Hippocampal formation (tissue), 2 donors: ENCODE measurements at regions not wholly inside any gene's neighbourhood (a gene's known extent, or its start where the extent isn't known, plus 50 kb on each side); places are given as distances from the start of the nearest gene placed in this dataset.
"Not testable (repeated sequence)": the region's sequence is repeated elsewhere in the genome, so short reads cannot be mapped to it uniquely, and the experiment has no call there.

Source experiments
- DNase-seq, 2 donors: peaks; one replicate each; lab custom pipeline; 2025; lab: John Stamatoyannopoulos, UW

GRCh38 chr11:122401581-122401980 lies 253.9 kb upstream of the UBASH3B start:
- not testable (repeated sequence) for DNase-seq

DNA sequence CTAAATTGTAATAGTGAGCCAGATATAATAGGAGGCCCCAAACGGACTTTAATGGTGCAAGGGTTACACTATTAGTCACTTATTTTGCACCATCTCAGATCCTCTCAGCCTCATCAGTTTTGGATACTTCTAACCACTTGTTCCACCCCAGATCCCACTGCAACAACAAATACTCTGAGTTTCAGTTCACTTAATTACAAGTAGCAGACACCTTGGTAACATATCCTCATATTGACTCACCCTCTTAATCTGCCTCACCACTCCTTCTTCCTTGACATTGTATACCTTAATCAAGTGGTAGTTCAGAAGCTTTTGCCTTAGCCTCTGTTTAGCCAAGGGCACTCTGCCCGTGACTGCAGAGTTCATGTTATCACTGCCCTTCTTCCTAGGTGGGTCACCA lies 256.1 kb upstream of the UBASH3B start:
- DNase-seq: no peak

DNA sequence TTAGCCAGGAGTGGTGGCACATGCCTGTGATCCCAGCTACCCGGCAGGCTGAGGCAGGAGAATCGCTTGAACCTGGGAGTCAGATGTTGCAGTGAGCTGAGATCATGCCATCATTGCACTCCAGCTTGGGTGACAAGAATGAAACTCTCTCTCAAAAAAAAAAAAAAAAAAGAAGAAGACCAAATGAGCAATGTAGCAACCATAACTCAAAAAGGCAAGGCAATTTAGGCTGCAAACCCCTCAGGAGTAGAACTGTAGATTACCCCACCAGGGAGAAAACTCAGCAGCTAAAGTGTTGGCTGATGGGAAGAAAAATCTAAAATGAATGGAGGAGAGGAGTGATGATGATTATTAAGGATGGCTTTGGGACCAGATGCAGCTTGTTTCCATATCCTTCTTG lies 256.7 kb upstream of the UBASH3B start:
- no peak for DNase-seq

DNA sequence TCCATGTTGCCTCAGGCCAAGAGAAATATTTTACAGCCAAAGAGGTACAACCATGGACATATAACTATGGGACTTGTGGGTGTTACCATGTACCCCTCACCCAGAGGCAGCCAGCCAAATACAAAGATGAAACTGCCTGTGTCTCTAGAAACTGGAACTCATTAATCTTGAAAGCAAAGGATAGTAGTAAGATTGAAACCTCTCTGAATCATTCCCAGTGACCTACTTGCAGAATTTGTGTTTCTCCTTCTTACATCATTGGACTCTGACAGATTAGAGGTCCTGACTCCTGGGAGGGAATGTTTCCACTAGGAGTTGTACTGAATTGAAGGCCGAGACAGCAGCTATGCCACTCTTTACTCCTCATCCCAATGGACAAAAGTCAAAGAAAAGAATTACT lies 257.4 kb upstream of the UBASH3B start:
- DNase-seq: no peak

DNA sequence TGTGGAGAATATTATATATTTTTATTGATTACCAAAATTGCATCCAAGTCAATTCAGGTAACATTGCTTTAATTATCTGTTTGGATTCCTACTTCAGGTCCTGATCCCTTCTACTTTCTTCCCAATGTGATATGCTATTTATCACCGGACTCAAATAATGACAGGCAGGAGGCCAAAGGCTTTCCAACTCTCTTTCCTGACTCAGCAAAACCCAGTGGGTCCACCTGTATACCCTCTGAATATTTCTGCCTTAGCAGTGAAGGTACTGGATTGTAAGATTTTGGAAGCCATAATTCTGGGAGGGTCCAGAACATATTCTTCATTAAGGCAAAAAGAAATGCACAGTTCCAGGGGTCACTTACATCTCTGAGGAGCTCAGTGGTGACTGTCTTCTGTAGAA lies 260.2 kb upstream of the UBASH3B start:
- DNase-seq: no peak

DNA sequence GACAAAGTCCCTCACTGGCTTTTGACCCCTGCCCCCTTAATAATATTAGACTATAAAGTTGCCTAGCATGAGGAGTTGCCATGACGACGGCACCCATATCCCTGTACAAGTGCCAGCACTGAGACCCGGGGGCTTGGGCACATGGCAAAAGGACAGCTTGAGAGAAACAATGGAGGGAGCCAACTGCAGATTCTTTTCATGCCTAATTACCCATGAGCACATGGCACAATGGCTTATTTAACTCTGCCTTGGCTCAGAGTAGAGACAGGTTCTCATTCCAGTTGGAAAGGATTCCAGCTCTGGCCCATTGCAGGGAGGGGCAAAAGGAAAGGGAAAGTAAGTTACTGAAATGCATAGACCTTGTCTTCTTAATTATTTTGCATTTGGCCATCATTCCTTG lies 261.2 kb upstream of the UBASH3B start:
- DNase-seq: peak; percentile 3 to 22

DNA sequence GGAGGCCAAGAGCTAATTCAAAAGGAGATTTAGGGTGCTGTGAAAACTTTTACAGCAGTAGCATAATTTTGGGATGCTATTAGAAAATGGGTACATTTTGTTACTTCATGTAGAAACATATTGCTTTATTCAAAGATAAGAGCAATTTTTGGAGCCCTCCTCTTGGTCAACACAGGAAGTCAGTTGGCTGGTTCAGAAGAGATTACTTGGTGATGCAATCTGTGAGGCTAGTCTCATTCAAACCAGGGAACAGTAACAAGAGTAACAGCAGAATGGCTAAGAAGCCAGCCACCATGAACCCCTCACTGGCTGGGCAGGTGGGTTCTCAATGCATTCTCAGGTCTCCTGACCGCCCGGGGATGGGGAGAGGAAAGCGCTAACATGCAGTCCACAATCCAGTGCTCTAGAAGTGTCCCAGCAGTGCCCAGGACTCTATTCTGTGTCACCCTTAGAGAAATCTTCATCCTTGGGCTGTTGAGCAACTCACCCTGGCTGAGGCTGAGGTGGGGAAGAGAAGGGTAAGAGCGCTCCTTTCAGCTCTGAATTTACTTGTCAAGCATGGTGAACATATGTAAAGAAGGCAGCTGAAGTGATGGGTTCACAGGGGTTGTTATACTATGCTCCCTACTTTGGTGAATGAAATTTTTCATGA lies 262.2 kb upstream of the UBASH3B start:
- DNase-seq: no peak

DNA sequence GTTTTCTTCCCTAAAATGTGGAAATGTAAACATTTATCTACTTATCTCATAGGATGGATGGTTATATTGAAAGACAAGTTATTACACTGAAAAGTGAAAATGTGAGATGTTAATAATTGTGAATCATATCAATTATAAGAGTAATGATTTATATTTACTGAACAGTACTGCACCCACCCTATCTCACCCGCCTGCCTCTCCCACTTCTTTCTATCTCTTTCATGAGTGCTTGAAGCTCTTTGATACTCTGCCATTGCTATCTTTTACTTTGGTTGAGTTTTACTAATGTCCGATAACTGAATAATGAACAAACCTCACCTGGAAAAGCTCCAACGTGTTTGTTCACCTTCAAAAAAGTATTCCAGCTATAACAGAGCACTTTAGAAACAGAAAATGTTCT lies 263.0 kb upstream of the UBASH3B start:
- DNase-seq: no peak

DNA sequence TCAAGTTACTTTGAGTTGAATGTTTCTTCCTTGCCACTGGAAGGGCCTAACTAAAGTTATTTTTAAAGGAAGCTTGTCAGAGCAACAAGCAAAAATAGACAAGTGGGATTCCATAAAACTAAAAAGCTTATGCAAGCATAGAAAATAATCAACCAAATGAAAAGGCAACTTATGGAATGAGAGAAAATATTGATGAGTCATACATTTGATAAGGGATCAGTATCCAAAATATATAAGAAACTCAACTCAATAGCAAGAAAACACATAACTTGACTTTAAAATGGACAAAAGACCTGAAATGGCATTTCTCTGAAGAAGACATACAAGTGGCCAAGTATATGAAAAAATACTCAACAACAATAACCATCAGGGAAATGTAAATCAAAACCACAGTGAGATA lies 264.5 kb upstream of the UBASH3B start:
- DNase-seq: no peak

- DNase-seq: no peak
These were observed 267.2 kb upstream of the BLID start for GRCh38 chr11:122383186-122383585.

DNA sequence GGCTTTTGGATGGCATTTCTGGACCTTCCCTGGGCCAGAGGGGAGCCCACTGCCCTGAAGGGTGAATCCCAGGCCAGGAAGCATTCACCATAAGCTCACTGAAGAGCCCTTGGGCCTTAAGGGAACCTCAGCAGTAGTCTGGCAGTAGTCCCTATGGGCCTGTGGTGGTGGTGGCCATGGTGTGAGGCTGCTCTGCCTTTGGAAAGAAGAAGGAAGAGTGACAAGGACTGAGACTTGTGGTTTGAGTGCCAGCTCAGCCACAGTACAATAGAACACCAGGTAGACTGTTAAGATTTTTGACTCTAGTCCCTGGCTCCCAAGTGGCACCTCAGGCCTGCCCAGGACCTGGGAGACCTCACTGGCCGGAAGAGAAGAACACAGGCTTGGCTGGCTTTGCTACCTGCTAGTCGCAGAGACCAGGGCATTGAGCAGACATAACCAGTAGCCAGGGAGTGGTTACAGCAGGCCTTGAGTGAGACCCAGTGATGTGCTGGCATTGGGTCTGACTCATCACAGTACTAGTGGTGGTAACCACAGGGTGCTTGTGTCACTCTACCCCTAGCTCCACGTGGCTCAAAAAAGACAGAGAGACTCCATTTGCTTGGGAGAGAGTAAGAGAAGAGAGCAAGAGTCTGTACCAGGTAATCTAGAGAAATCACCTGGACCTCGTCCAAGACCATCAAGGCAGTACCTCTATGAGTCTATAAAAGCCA lies 259.8 kb upstream of the BLID start:
- DNase-seq: no peak

GRCh38 chr11:122368796-122369195 lies 252.8 kb upstream of the BLID start:
- no peak for DNase-seq

- no peak for DNase-seq
These were observed 251.8 kb upstream of the BLID start for GRCh38 chr11:122367809-122368231.

GRCh38 chr11:122365610-122366360 lies 249.8 kb upstream of the BLID start:
- no peak for DNase-seq

DNA sequence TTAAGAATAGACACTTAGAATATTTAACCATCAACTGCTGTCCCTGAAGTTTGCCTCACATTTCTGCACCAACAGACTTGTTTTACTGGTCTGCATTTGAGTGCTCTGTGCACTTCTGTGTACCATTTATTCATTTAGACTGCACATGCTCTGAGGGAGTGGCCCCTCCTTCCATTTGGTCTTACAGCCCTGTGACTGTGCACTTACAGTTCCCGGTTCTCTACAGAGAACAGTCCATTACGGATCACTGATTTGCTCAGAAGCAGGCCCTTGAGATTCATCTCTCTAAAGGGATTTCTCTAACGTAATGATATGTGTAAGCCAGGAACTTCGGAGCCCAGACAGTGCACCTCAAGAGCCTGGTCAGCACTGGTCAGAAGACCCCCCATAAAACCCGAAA lies 247.3 kb upstream of the BLID start:
- no peak for DNase-seq

- no peak for DNase-seq
These were observed 246.4 kb upstream of the BLID start for GRCh38 chr11:122362381-122362780.

DNA sequence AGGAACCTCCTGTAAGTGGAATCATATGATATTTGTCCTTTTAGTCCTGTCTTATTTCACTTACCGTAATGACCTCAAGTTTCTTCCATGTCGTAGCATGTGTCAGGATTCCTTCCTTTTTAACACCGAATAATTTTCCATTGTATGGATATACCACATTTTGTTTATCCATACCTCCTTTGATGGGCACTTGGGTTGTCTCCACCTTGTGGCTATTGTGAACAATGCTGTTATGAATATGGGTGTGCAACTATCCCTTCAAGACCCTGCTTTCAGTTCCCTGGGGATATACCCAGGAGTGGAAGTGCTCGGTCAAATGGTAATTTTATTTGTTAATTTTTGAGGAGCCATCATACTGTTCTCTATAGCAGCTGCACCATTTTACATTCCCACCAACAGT lies 244.9 kb upstream of the BLID start:
- DNase-seq: no peak

GRCh38 chr11:122359081-122359571 lies 243.1 kb upstream of the BLID start:
- DNase-seq: no peak

DNA sequence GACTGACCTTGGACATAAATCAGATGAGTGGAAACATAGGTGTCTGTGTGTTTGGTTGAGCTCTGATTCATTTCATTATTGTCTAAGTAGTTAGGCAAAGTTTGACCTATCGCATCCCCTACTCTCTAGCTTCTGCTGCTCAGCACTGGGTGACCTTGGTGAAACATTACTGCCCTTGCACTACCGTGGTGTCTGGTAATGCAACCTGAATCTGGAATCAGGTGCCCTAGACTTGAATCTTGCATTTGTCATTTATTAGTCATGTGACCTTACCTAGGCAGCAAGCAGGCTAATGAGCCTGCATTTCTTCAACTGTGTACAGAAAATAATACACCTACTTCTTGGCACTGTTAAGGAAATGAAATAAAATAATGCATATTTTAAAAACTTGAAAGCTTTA lies 242.3 kb upstream of the BLID start:
- no peak for DNase-seq

DNA sequence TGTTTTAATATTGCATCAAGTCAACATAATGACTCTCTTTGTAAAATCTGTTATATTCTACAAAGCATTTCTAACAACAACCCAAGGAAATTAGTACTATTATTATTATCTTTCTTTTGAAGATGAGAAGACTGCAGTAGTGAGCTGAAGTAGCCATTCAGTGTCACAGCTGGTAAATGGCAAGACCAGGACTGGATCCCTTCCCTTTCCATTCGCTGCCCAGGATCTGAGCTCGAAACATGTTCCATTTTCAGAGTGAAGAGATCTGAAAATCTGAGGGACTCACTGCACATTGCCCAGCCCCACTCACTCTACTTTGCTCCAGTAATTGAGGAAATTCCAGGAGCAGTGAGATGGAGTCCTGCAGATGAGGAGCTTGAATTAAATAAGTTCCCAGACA lies 240.0 kb upstream of the BLID start:
- DNase-seq: no peak

- no peak for DNase-seq
These were observed 238.1 kb upstream of the BLID start for GRCh38 chr11:122354025-122354697.

GRCh38 chr11:122353561-122353960 lies 237.5 kb upstream of the BLID start:
- no peak for DNase-seq
